Stomach (tissue), 8 donors: ENCODE measurements at regions not wholly inside any gene's neighbourhood (a gene's known extent, or its start where the extent isn't known, plus 50 kb on each side); places are given as distances from the start of the nearest gene placed in this dataset.

Experiments used
- DNase-seq, 2 donors: peaks; one replicate each; pipeline versions ENCODE4 v3.0.0 to v3.0.0-alpha.2; 2013 to 2019
- H3K27ac ChIP-seq, 5 donors: fragments of 200-600 bp in 4 of 5; sonication (generic) in 4 of 5; one replicate each; pipeline ENCODE4 v1.5.1; 2013 to 2019; ENCODE audit warnings: mild to moderate bottlenecking in 1 of 5, moderate library complexity in 1 of 5
- H3K27me3 ChIP-seq, 3 donors: fragments of 200-600 bp; sonication (generic); one replicate each; pipeline ENCODE4 v1.5.1; 2017 to 2019; ENCODE audit warnings: mixed run types in 1 of 3
- H3K36me3 ChIP-seq, 4 donors: fragments of 200-600 bp; sonication (generic); 1 replicate in 3 of 4; 2 replicates in 1 of 4; pipeline ENCODE4 v1.5.1; 2016 to 2019
- H3K4me1 ChIP-seq, 4 donors: fragments of 200-600 bp; sonication (generic); one replicate each; pipeline ENCODE4 v1.5.1; 2016 to 2019
- H3K4me3 ChIP-seq, 4 donors: fragments of 200-600 bp; sonication (generic) in 3 of 4; one replicate each; pipeline ENCODE4 v1.5.1; 2016 to 2019; ENCODE audit warnings: mild to moderate bottlenecking in 1 of 4
- H3K9me3 ChIP-seq, 4 donors: fragments of 200-600 bp; sonication (generic); one replicate each; pipeline ENCODE4 v1.5.1; 2016 to 2019
- EP300 ChIP-seq: sonication (generic); formaldehyde crosslinking; IDR thresholded peaks from one replicate; pipeline ENCODE4 v1.6.1; 2017; ENCODE audit warnings: antibody characterized with exemption
- POLR2A ChIP-seq, 4 donors: fragments of 450-650 bp; IDR thresholded peaks; one replicate each; pipeline ENCODE4 v1.6.1; 2016; ENCODE audit warnings: antibody characterized with exemption in 4 of 4, control low read depth in 2 of 4, mild to moderate bottlenecking in 1 of 4, moderate library complexity in 1 of 4
- POLR2AphosphoS5 ChIP-seq, 3 donors: sonication (generic); formaldehyde crosslinking; IDR thresholded peaks; one replicate each; pipeline ENCODE4 v1.6.1; 2016; ENCODE audit warnings: antibody characterized with exemption in 3 of 3
- WGBS, 5 donors: extraction: QIAGEN DNeasy Blood & Tissue Kit in 3 of 5; methylation state at CpG; one replicate each; pipeline versions ENCODE4 v1.1.5 to v1.1.7; 2013 to 2018; 5-methylcytosine and 5-hydroxymethylcytosine counted together
- intact Hi-C: fragments of 100-400 bp; cut with DNase I; formaldehyde crosslinking; loops from one replicate; pipeline ENCODE4 v1.15.1; 2023; ENCODE audit warnings: low total_unique reads
- TF ChIP-seq, protein P1 (sequence below), 7 experiments: fragments of 450-650 bp in 4 of 7; fragments of 200-600 bp in 3 of 7; sonication (generic) in 3 of 7; IDR thresholded peaks; one replicate each; pipeline ENCODE4 v1.5.1; 2016 to 2019; ENCODE audit warnings: antibody characterized with exemption in 7 of 7, control low read depth in 2 of 7, mild to moderate bottlenecking in 1 of 7
- donor health status: healthy with polysubstance abuse.
- donor health status: Bipolar disorder and iron deficiency.
- donor health status: healthy.

DNA sequence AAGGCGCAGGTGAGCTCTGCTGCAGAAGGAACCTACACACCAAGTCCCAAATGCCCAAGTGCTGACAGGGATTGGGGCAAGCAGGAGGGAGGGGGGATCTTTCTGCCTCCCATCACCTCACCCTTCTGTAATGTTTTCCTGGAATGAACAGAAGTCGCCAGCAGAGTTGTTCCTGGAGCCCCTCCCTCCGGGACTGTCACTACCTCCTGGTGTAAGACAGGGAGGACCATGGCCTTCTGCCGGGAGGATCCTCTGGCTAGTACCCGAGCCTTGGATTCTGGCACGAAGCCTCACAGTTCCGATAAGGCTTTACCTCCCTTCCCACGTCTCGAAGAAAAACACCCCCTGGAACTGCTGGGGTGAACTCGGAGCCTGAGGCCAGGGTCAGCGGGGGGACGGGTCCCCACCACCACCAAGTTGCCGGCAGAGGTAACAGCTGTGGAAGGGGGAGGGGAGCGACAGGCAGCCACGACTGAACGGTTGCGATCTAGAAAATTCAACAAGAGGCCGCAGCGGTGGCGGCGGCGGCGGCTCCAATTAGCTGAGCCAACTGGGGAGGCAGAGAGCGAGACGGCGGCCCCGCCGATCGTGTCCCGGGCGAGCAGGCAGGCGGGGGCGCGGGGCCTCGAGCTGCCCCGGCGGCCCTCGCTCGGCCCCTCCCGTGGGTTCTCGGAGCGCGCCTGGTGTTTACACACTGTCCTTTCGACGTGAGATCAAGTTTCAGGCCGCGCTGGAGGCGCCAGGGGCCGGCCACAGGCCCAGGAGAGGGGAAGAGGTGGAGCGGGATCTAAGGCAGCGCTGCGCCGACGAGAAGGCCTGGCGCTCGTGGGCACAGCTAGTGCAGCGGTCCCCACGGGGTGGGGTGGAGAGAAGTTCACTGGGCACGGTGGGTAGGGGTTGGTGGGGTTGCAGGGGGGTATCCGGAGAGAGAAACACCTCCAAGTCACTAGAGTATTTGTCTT is 53.7 kb upstream of the BCOR start:
- Histone ChIP-seq H3K36me3 (no peaks in the 10 kb centered on the region), H3K9me3 (no peaks in the 10 kb centered on the region), H3K27ac (peak overlapping the region; percentile 78 to 87 (median 84)), H3K27me3 (peaks cover 0 to 74% (median 19%) of the 10 kb centered on the region in 3 donors), H3K4me3 (peak overlapping the region in 3 of 4 donors; percentile 47 to 52 (median 47)), H3K4me1 (peaks cover 6 to 78% (median 67%) of the 10 kb centered on the region in 4 donors)
- no peak for TF ChIP-seq EP300
- TF ChIP-seq POLR2A (IDR thresholded peaks at IDR 0.05), result no peak
- TF ChIP-seq POLR2AphosphoS5 (IDR thresholded peaks at IDR 0.05), result no peak
- TF ChIP-seq, protein P1, sequence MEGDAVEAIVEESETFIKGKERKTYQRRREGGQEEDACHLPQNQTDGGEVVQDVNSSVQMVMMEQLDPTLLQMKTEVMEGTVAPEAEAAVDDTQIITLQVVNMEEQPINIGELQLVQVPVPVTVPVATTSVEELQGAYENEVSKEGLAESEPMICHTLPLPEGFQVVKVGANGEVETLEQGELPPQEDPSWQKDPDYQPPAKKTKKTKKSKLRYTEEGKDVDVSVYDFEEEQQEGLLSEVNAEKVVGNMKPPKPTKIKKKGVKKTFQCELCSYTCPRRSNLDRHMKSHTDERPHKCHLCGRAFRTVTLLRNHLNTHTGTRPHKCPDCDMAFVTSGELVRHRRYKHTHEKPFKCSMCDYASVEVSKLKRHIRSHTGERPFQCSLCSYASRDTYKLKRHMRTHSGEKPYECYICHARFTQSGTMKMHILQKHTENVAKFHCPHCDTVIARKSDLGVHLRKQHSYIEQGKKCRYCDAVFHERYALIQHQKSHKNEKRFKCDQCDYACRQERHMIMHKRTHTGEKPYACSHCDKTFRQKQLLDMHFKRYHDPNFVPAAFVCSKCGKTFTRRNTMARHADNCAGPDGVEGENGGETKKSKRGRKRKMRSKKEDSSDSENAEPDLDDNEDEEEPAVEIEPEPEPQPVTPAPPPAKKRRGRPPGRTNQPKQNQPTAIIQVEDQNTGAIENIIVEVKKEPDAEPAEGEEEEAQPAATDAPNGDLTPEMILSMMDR (IDR thresholded peaks at IDR 0.05), result no peak
- 14 to 55% (median 30%) methylated on average over 11 to 60 of the region's 60 CpGs for WGBS, 5 donors
- intact Hi-C loops, result loop anchor here (10.0 kb wide), 1 partner anchor 57 kb away; the partner anchor contains the start of gene BCOR
- DNase-seq, result peak; percentile 71 to 74

DNA sequence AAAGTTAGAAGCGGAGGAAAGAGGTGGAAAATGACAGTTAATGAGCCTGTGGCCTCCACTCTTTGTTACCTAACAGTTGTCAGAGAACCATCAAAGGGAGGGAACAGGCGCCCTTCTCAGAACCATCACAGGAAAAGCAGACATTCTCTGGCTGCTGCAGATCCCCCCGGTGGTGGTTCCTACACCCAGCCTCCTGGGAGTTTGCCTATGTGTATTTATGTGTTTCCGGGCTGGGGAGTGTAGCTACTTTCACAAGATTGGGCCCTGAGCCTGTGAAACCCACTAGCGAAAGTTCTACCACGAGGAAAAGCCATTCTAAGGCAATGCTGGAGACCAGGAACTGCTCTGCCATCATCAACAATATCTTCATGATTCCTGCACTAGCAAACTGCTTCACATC is 52.7 kb upstream of the BCOR start:
- DNase-seq, result no peak
- Histone ChIP-seq H3K27ac (no peak overlapping the region), H3K9me3 (no peaks in the 10 kb centered on the region), H3K36me3 (no peaks in the 10 kb centered on the region), H3K4me3 (no peak overlapping the region), H3K4me1 (peaks cover 6 to 78% (median 67%) of the 10 kb centered on the region in 4 donors), H3K27me3 (peaks cover 0 to 76% (median 21%) of the 10 kb centered on the region in 3 donors)
- intact Hi-C loops, result loop anchor here (10.0 kb wide), 1 partner anchor 56 kb away; the partner anchor contains the start of gene BCOR
- TF ChIP-seq EP300 (no peak), POLR2AphosphoS5 (IDR thresholded peaks at IDR 0.05) (no peak)
- 43 to 72% (median 65%) methylated on average over 6 of the region's 6 CpGs for WGBS, 5 donors

DNA sequence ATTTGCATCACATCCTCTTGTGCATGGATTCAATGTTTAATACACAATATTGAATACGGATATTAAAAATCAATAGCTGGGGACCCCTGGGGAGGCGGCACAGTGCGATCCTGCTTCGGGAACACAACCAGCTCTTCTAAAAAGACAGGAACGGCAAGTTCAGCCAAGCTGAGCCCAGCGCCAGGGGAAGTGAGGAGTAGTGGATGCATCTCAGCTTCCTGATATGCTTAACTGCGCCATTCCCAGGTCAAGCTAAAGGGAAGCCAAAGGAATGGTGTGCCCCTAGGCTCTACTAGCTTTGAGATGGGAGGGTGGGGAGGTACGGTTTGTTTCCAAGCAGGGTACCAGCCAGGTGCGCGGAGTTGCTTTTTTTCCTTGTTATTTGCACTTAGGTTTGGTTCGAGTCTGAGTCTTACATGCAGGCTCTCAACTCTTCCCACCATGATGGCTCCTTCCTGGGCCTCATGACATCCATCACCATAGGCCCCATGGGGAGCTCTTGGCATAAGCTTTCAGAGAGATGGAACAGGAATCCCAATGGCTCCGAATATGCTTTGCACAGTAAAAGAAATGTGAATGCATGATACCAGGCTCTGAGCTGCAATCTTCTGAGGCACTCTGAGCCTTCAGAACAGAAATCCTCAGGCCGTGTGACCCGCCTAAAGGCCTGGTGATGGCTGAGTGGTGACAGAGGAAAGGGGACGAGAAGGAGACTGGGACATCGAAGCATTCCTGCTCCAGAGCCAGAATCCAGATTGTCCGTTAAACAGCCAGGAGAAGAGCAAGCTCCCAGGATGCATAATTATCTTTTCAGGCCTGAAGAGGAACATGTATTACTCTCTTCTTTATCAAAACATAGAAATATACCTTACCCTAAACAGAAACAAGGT is 51.8 kb upstream of the BCOR start:
- Histone ChIP-seq H3K4me1 (peaks cover 6 to 77% (median 64%) of the 10 kb centered on the region in 4 donors), H3K9me3 (no peaks in the 10 kb centered on the region), H3K4me3 (no peak overlapping the region), H3K27me3 (peaks cover 0 to 76% (median 21%) of the 10 kb centered on the region in 3 donors), H3K27ac (no peak overlapping the region), H3K36me3 (no peaks in the 10 kb centered on the region)
- WGBS, 5 donors, result 45 to 92% (median 78%) methylated on average over 13 to 17 of the region's 17 CpGs
- intact Hi-C loops, result loop anchor here (10.0 kb wide), 1 partner anchor 55 kb away; the partner anchor contains the start of gene BCOR
- DNase-seq, result no peak
- TF ChIP-seq EP300 (no peak), POLR2AphosphoS5 (IDR thresholded peaks at IDR 0.05) (no peak), POLR2A (IDR thresholded peaks at IDR 0.05) (no peak)
- TF ChIP-seq, protein P1 (IDR thresholded peaks at IDR 0.05), result no peak

DNA sequence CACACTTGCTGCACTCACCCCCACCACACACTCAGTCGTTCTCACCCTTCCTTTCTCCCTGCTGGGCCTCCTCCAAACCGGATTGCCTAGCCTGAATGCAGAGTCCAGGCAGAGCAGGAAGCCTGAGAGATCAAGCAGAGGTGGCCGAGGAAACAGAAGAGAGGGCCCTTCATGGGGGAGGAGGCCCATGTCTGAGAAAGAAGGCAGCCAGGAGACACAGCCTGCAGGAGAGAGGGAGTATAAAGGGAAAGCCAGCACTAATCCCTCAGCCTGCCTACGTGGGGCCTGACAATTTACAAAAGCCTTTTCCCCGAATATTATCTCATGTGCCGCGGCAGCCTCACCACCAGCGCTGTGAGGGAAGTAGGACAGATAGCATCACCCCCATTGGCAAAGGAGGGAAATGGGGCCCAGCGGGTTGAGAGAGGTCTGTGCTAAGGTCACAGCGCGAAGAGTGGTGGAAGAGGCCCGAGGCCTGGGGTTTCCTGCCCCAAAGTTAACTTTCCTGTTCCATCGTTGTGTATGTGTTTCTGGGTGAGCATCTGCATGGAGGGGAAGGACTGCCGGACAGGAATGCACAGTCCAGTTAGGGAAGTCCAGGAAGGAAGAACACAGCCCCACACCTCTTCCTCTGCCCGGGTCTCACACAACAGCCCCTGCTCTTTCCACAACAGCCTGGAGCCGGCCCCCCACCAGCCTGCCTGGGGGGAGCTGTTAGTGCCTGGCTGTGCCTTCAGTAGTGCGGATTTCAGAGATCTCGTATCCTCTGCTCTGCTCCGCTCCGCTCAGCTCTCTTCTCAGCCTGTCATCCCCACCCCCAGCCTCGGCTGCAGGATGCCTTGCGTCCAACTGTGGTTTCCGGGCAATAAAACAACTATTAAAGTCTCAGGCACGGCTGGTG is 50.9 kb upstream of the BCOR start:
- H3K4me1 ChIP-seq, result peaks cover 6 to 69% (median 55%) of the 10 kb centered on the region in 4 donors
- H3K27me3 ChIP-seq, result peaks cover 0 to 67% (median 20%) of the 10 kb centered on the region in 3 donors
- no peak overlapping the region for H3K4me3 ChIP-seq
- TF ChIP-seq POLR2A (IDR thresholded peaks at IDR 0.05) (no peak), POLR2AphosphoS5 (IDR thresholded peaks at IDR 0.05) (no peak), EP300 (no peak)
- TF ChIP-seq, protein P1 (IDR thresholded peaks at IDR 0.05), result no peak
- intact Hi-C loops, result no loop called here
- peak overlapping the region in 2 of 5 donors; percentile 3 to 9 for H3K27ac ChIP-seq
- H3K36me3 ChIP-seq, result no peaks in the 10 kb centered on the region
- H3K9me3 ChIP-seq, result no peaks in the 10 kb centered on the region
- WGBS, 5 donors, result 29 to 70% (median 44%) methylated on average over 21 to 24 of the region's 24 CpGs
- peak in 1 of 2 donors; percentile 51 for DNase-seq
